HG03378 (cell line): ENCODE measurements at regions not wholly inside any gene's neighbourhood (a gene's known extent, or its start where the extent isn't known, plus 50 kb on each side); places are given as distances from the start of the nearest gene placed in this dataset.

Experiments
- ATAC-seq: cut with Tn5 transposase; IDR thresholded peaks from one replicate; pipeline ENCODE4 v1.9.1; 2021; ENCODE audit warnings: mild to moderate bottlenecking, moderate library complexity; ENCODE audit not compliant: unreplicated experiment

DNA sequence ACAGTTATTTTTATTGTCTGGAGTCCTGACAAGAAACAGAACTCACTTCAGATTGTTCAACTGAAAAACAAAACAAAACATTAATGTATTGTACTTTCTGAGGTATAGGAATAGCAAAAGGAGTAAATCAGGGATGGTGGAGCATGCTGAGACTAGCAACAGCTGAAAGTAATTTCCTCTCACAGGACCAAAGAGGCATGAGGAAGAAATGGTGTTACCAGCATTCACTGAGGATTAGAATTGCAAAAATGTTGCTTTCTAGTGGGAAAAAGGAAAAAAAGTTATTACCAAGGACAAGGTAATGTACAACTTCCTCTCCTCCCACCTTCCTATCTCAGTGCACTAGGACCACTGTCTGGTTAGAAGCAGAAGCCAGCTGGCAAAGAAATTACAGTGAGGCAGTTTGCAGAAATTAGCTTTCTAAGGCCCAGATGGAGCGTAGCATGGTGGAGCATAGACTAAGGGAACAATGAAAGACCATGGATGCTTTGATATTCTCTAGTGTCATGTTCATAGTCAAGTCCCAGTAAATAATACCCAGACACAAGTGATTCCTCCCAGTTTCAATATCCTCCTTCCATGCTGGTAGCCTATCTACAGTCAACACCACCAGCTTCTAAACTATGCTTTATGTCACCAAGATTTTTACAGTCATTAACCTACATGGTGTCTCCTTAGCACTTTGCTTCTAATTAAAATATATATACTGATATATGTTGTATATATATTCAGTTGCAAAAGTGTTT is 133.7 kb upstream of the DCN start:
- ATAC-seq, result no peak

DNA sequence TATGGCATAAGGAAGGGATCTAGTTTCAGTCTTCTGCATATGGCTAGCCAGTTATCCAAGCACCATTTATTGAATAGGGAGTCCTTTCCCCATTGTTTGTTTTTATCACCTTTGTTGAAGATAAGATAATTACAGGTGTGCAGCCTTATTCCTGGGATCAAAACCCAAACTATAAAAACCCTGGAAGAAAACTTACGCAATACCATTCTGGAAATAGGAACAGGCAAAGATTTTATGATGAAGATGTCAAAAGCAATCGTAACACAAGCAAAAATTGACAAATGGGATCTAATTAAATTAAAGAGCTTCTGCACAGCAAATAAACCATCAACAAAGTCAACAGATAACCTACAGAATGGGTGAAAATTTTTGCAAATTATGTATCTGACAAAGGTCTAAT is 128.5 kb upstream of the DCN start:
- no peak for ATAC-seq

DNA sequence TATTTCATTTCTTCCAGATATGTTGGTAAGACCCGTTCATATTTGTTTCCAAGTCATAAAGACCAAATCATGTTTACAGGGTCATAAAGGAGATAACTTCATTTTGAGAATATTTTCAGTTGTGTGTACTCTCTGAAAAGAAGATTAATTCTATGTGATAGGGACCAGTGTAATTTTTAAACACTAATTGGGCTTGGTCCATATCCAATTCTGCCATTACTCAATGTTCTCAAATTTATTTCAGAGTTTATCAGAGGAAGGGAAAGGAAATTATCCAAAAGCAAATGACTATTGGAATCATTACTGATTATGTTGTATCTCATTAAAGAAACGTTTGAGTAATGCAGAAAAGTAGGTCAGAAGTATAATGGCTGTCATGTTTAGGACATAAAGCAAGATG is 126.8 kb upstream of the DCN start:
- ATAC-seq, result no peak

GRCh38 chr12:91307957-91308670 is 125.5 kb upstream of the DCN start:
- ATAC-seq, result no peak

DNA sequence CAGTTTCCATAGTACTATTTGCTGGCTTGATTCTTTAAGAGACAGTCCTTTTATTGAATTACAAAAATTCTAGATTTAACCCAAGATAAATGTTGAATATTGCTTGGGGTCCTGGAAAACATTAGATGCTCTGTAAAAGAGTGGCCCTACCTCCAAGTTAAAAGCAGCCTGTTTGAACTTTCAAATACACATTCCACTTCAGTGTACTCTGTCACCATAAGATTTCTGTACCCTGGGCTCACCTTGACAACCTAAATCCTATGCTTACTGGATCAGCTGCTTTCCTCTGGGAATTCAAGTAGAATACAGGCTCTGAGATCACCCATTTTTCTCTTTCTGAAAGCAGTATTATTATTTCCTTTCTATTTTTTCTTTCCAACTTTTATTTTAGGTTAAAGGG is 107.7 kb upstream of the DCN start:
- ATAC-seq, result no peak

DNA sequence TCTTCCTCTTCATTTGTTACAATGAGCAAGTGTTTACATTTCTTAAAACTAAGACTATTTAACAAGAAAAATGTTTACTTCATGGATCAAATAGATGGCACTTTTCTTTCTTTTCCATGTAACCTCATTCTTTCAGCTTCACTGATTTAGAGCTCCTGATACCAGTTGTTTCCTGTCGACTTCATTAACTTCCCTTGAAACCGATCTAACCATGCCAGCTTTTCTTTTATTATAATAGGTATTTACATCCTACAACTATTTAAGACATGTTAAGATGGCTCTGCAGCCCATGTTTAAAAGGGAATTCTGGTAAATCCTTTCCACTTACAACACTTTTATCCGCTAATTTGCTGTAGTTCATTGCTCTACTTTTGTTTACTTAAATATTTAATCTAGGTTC is 107.3 kb upstream of the DCN start:
- ATAC-seq, result no peak

- no peak for ATAC-seq
Measured at GRCh38 chr12:91289072-91289471, 106.5 kb upstream of the DCN start.

DNA sequence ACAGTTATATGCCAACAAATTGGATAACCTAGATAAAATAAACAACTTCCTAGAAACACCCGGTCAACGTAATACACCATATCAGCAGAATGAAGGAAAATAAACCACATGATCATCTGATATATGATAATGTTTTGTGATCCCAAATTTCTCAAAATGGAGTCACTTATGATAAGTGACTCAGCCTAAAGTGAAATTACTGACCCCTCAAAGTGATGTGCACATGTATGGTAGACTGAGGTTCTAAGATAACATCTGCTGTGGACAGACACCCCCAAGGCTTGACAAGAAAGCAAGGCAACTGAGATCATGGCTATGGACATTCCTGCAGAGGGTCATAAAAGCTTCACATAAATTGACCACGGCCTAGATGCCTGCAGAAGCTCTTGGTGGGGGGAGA is 105.1 kb upstream of the DCN start:
- no peak for ATAC-seq

- ATAC-seq, result no peak
Measured at GRCh38 chr12:91278126-91278525, 95.5 kb upstream of the DCN start.

GRCh38 chr12:91276509-91276908 is 93.9 kb upstream of the DCN start:
- ATAC-seq, result no peak

GRCh38 chr12:91275321-91275720 is 92.7 kb upstream of the DCN start:
- no peak for ATAC-seq

DNA sequence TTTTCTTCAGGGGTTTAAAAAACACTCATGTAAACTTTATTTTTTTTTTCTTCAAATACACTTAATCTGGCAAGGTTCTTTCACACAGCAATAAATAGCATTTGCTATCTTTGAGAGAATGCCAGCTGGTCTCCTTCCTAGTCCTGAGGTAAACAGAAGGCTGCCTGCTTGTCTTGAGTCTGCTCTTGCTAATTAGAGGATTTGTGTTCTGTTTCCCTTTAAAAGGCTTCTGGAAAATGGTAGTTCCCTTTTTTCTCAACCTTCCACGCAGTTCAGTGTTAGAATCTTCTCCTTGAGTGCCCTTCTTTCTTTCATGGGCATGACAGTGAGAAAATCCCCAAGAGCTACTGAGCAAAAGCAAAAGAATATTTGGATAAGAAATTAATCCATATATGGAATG is 92.3 kb upstream of the DCN start:
- no peak for ATAC-seq

DNA sequence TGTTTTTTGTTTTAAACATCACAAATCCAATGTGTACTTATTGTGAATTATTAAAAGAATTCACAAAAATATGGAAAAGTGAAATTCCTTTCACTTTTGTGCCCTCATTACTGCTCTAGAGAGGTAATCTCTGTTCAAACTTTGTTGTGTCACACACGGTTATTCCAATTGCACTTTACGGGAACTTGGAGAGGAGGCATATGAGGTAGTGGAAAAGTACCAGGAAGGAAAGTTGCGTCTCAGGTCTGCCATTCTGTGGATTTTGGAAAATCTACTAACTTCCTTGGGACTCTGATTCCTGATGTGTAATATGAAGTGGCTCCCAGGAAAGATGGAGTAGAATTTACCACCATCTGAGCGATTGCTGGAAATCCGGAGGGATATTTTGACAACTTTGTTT is 90.9 kb upstream of the DCN start:
- no peak for ATAC-seq

- no peak for ATAC-seq
Measured at GRCh38 chr12:91272461-91273063, 89.9 kb upstream of the DCN start.

DNA sequence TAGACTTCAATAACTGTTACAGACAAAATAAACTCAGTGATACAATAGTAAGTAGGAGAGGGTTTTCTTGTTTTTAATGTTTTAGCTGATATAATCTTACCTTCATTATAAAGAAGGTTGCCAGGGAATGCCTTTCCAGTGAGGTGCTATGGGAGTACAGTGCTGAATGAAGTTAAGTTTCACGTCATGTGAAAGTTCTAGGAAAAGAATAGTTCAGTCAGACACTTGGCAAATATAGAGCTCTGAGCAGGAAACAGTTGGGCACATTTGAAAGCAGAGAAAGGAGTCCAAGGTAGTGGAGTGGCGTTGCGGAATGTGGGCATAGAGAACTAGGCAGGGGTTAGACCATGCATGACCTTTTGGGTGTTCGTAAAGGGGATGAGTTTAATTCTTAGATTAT is 88.6 kb upstream of the DCN start:
- no peak for ATAC-seq

DNA sequence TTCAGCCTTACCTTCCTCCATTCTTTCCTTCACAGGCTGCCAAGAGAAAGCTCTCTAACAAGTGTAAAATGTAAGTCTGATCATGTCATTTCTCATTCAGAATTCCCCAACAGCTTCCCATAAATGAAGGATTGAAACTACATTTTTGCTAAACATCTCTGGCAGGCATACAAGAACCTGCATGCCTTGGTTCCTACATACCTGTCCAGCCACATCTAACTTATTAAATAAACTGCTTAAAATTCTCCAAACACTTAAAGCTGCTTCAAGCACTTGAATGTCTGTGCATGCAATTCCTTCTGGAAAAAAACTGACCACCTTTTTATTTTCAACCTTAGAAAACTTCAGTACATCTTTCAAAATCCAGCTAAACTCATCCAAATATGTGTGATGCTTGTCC is 84.4 kb upstream of the DCN start:
- no peak for ATAC-seq

DNA sequence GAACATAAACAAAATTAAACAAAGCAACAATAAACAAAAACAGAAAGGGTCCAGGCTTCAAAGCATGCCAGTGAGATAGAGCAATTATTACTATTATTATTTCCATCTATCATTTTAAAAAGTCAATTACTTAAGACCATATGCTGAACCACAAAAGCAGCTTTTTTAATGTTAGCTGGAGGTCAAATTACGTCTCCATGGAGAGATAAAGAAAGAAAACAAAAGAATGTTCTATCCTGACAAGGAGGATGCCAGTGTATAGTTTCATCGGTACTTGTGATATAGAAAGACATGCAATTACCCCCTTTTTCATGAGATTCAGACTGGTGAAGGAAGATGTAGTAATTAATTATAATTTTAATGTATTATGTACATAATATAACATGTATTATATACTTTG is 81.6 kb upstream of the DCN start:
- ATAC-seq, result no peak

DNA sequence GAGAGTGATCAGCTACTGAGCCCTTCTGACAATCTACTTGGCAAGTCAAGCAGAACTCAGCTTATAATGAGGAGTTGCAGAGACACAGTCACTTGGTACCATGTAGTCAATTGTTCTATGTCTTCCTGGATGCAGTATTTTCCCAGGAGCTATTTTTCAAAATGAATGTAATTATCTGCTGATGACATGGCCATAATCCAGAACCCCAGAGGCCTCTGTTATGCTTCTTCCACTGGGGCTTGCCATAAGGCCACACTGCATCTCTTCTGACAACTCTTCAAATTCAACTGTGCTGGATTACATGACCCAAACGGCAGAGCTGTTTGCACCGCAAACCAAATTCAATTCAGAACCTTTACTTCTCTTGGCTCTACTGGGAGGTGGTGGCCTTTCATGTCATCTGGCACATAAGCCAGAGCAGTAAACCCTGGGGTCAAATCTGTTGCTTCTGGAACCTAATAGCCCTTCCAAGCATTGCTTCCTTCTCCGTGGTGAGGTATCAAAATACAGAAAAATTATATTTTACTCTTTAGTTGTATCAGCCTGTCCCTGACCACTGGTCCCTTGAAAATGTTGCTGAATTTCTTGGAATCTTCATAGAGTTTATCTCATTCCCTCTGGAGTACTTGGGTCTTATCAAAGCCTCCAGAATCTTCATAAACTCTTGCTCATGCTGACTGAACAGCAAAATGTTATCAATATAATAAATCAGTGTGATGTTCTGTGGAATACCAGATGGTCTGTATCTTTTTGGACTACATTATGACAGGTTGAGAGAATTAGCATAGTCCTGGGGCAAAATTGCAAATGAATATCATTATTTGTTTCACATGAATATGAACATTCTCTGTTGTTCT is 79.4 kb upstream of the DCN start:
- ATAC-seq, result no peak

DNA sequence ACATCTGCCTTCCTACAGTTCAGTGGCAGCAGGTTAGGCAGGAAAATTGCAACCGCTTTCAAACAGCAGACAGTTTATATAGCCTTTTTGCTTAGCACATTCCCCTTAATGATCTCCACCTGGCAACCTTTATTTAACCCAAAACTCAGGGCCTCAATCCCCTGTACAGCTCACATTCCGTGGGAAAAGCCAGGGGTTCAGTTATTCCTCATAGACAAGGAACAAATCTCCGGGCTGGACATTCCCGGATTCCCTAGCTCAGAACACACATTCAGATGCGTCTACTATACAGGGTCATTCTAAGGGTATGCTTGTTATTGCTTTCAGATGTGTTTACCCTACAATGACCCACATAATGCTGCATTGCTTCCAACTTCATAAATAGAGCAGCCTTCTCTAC is 73.8 kb upstream of the DCN start:
- ATAC-seq, result no peak

GRCh38 chr12:91252341-91252740 is 69.7 kb upstream of the DCN start:
- ATAC-seq, result no peak

GRCh38 chr12:91250273-91250665 is 67.7 kb upstream of the DCN start:
- no peak for ATAC-seq
